ENCODE measurements at regions not wholly inside any gene's neighbourhood (a gene's known extent, or its start where the extent isn't known, plus 50 kb on each side); places are given as distances from the start of the nearest gene placed in this dataset.

- TF ChIP-seq ESRRA (IDR thresholded peaks at IDR 0.05; ENCODE audit: borderline replicate concordance, low read length): no peak
- TF ChIP-seq EHMT2 (IDR thresholded peaks at IDR 0.05; ENCODE audit: low read depth): no peak
- TF ChIP-seq JUN (IDR thresholded peaks at IDR 0.05): no peak
- no peak for TF ChIP-seq CTCF (IDR thresholded peaks at IDR 0.05)
- no peak for TF ChIP-seq CHD4 (IDR thresholded peaks at IDR 0.05; ENCODE audit: borderline replicate concordance)
These were observed 520.3 kb downstream of the ARAP2 start for GRCh38 chr4:35723973-35724372.
